DND-41 (cell line): ENCODE measurements at regions not wholly inside any gene's neighbourhood (a gene's known extent, or its start where the extent isn't known, plus 50 kb on each side); places are given as distances from the start of the nearest gene placed in this dataset.

Experiments
- ATAC-seq: fragments of 200-7000 bp; cut with Tn5 transposase; 3 replicates; pipeline ENCODE4 v1.9.1; 2021; ENCODE audit warnings: low read depth; ENCODE audit not compliant: insufficient read depth
- DNase-seq: peaks from one replicate; pipeline ENCODE4 v3.0.0-alpha.2; 2020
- H2AFZ ChIP-seq: 2 replicates; pipeline ENCODE4 v1.6.0; 2012; ENCODE audit warnings: low read depth, low read length
- H3K27ac ChIP-seq: 2 replicates; pipeline ENCODE4 v1.5.1; 2012; ENCODE audit warnings: low read length, inconsistent platforms
- H3K27me3 ChIP-seq: fragments of 200-600 bp; sonication (generic); 2 replicates; pipeline ENCODE4 v1.6.0; 2012; ENCODE audit warnings: low read length, mild to moderate bottlenecking, inconsistent platforms; ENCODE audit not compliant: insufficient read depth, poor library complexity
- H3K36me3 ChIP-seq: 2 replicates; pipeline ENCODE4 v1.5.1; 2012; ENCODE audit warnings: low read length, inconsistent platforms; ENCODE audit not compliant: insufficient read depth
- H3K4me1 ChIP-seq: 2 replicates; pipeline ENCODE4 v1.5.1; 2012; ENCODE audit warnings: mild to moderate bottlenecking, low read length; ENCODE audit not compliant: insufficient read depth
- H3K4me2 ChIP-seq: 2 replicates; pipeline ENCODE4 v1.6.0; 2012; ENCODE audit warnings: mild to moderate bottlenecking, moderate library complexity, low read length, inconsistent platforms; ENCODE audit not compliant: insufficient read depth
- H3K4me3 ChIP-seq, 2 experiments: fragments of 200-600 bp in 1 of 2; shearing (Covaris generic) in 1 of 2; 2 replicates each; pipeline ENCODE4 v1.5.1; 2012 to 2016; ENCODE audit warnings: inconsistent platforms in 2 of 2, low read length in 2 of 2, mild to moderate bottlenecking in 2 of 2, low read depth in 1 of 2, moderate library complexity in 1 of 2
- H3K79me2 ChIP-seq: 2 replicates; pipeline ENCODE4 v1.6.0; 2012; ENCODE audit warnings: low read length, inconsistent platforms; ENCODE audit not compliant: insufficient read depth
- H3K9ac ChIP-seq: 2 replicates; pipeline ENCODE4 v1.6.0; 2012; ENCODE audit warnings: low read depth, mild to moderate bottlenecking, inconsistent platforms, low read length, moderate library complexity
- H3K9me3 ChIP-seq: 2 replicates; pipeline ENCODE4 v1.5.1; 2012; ENCODE audit warnings: low read length, moderate library complexity, mild to moderate bottlenecking, inconsistent platforms; ENCODE audit not compliant: insufficient read depth, severe bottlenecking
- H4K20me1 ChIP-seq: 2 replicates; pipeline ENCODE4 v1.6.0; 2012; ENCODE audit warnings: low read length; ENCODE audit not compliant: insufficient read depth
- EZH2 ChIP-seq: IDR thresholded peaks from 3 replicates; pipeline ENCODE4 v1.6.1; 2012; ENCODE audit warnings: borderline replicate concordance, low read depth, mild to moderate bottlenecking, moderate library complexity, low read length, inconsistent platforms; ENCODE audit not compliant: severe bottlenecking
- TF ChIP-seq, protein P1 (sequence below): IDR thresholded peaks from 2 replicates; pipeline ENCODE4 v1.5.1; 2012; ENCODE audit warnings: borderline replicate concordance, low read length, moderate library complexity, mild to moderate bottlenecking; ENCODE audit not compliant: poor library complexity, severe bottlenecking; ENCODE audit errors: extremely low read depth

DNA sequence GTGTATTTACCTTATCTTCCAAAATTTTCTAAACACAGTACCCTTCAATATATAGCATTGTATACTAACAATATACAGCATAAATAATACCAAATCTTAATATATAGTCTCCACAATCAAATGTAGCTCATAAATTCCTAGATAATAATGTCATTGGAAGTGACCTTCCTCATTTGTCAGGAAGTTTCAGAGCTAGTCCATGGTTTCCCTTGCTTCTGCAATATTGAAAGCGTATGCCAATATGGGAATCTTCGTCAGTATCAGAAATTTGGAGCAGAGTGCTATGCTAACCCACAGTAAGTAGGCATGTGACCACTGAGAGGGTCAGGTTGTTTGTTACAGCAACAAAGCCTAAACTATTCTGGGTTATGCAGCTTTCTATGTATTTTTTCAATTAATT, 774.9 kb upstream of the CDH10 start:
- no peak overlapping the region for H2AFZ ChIP-seq
- H3K9ac ChIP-seq: no peak overlapping the region
- H3K27ac ChIP-seq: no peak overlapping the region
- ATAC-seq (no peak), DNase-seq (no peak)
- no peaks in the 10 kb centered on the region for H3K79me2 ChIP-seq
- H3K4me2 ChIP-seq: no peak overlapping the region
- H3K9me3 ChIP-seq: no peaks in the 10 kb centered on the region
- no peaks in the 10 kb centered on the region for H3K36me3 ChIP-seq
- TF ChIP-seq EZH2: no peak
- TF ChIP-seq, protein P1, sequence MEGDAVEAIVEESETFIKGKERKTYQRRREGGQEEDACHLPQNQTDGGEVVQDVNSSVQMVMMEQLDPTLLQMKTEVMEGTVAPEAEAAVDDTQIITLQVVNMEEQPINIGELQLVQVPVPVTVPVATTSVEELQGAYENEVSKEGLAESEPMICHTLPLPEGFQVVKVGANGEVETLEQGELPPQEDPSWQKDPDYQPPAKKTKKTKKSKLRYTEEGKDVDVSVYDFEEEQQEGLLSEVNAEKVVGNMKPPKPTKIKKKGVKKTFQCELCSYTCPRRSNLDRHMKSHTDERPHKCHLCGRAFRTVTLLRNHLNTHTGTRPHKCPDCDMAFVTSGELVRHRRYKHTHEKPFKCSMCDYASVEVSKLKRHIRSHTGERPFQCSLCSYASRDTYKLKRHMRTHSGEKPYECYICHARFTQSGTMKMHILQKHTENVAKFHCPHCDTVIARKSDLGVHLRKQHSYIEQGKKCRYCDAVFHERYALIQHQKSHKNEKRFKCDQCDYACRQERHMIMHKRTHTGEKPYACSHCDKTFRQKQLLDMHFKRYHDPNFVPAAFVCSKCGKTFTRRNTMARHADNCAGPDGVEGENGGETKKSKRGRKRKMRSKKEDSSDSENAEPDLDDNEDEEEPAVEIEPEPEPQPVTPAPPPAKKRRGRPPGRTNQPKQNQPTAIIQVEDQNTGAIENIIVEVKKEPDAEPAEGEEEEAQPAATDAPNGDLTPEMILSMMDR: no peak
- H3K4me3 ChIP-seq: no peak overlapping the region
- no peaks in the 10 kb centered on the region for H3K27me3 ChIP-seq
- H4K20me1 ChIP-seq: no peaks in the 10 kb centered on the region
- H3K4me1 ChIP-seq: no peaks in the 10 kb centered on the region

DNA sequence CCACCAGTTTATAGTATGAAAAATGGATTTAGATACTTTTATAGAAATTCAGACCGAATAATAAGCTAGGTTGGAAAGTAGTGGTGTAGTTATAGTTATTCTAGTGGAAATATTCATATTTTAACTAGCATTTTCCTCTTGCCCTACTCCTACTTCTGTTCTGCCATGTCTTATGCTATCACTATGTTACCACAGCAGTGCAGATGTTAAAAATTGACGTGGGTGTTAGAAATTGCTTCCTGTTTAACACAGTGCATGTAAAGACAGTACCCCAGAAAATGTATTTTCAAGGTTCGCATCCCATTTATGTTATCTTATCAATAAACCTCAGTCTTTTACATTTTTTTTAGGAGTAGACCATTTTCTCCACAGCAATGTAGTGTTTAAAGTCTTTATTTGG, 774.2 kb upstream of the CDH10 start:
- H3K4me2 ChIP-seq: no peak overlapping the region
- H3K9me3 ChIP-seq: no peaks in the 10 kb centered on the region
- no peak overlapping the region for H3K4me3 ChIP-seq
- H3K4me1 ChIP-seq: no peaks in the 10 kb centered on the region
- H3K79me2 ChIP-seq: no peaks in the 10 kb centered on the region
- no peaks in the 10 kb centered on the region for H3K36me3 ChIP-seq
- H3K27me3 ChIP-seq: no peaks in the 10 kb centered on the region
- no peak overlapping the region for H3K27ac ChIP-seq
- no peak for DNase-seq
- no peaks in the 10 kb centered on the region for H4K20me1 ChIP-seq
- no peak for ATAC-seq
- TF ChIP-seq, protein P1: no peak
- no peak for TF ChIP-seq EZH2
- no peak overlapping the region for H2AFZ ChIP-seq
- no peak overlapping the region for H3K9ac ChIP-seq

DNA sequence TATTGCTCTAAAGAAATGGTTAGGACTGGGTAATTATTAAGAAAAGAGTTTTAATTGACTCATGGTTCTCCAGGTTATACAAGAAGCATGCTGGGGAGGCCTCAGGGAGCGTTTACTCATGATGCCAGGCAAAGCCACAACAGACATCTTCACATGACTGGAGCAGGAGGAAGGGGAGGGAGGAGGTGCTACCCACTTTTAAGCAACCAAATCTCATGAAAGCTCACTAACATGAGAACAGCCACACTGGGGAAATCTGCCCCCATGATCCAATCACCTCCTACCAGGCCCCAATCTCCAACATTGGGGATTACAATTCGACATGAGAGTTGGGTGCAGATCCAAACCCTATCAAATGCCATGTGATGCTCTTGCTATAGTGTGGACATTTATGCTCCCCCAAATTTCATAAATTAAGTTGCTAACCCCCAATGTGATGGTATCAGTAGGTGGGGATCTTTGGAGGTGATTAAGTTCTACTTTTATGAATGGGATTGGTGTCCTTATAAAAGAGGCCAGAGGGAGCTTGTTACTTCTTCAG, 773.6 kb upstream of the CDH10 start:
- ATAC-seq: no peak
- H2AFZ ChIP-seq: no peak overlapping the region

More for the DNA sequence above, 773.6 kb upstream of the CDH10 start:
- H3K27ac ChIP-seq: no peak overlapping the region
- no peaks in the 10 kb centered on the region for H4K20me1 ChIP-seq
- H3K4me2 ChIP-seq: no peak overlapping the region
- no peak for DNase-seq
- H3K9ac ChIP-seq: no peak overlapping the region
- no peaks in the 10 kb centered on the region for H3K4me1 ChIP-seq
- TF ChIP-seq, protein P1: no peak
- TF ChIP-seq EZH2: no peak
- no peaks in the 10 kb centered on the region for H3K9me3 ChIP-seq
- H3K79me2 ChIP-seq: no peaks in the 10 kb centered on the region
- H3K27me3 ChIP-seq: no peaks in the 10 kb centered on the region
- H3K4me3 ChIP-seq: no peak overlapping the region
- H3K36me3 ChIP-seq: no peaks in the 10 kb centered on the region
